Pancreas (tissue), 10 donors: ENCODE measurements at regions not wholly inside any gene's neighbourhood (a gene's known extent, or its start where the extent isn't known, plus 50 kb on each side); places are given as distances from the start of the nearest gene placed in this dataset.

Source experiments
- ATAC-seq, 4 donors: fragments of 200-7000 bp; cut with Tn5 transposase; one replicate each; pipeline versions ENCODE4 v1.8.0 to v1.9.1; 2020; ENCODE audit warnings: mild to moderate bottlenecking in 4 of 4, moderate library complexity in 4 of 4
- DNase-seq, 6 donors: peaks; one replicate each; pipeline ENCODE4 v3.0.0-alpha.2; 2020
- FAIRE-seq: peaks from 2 replicates; lab custom pipeline; 2012; peaks lifted over from hg19 to GRCh38; lab: Jason Lieb, UNC
- H3K27ac ChIP-seq, 4 donors: fragments of 200-600 bp; sonication (generic); 1 replicate in 3 of 4; 2 replicates in 1 of 4; pipeline versions ENCODE4 v1.5.0 to v1.8.0; 2020
- H3K27me3 ChIP-seq, 4 donors: fragments of 200-600 bp; one replicate each; pipeline ENCODE4 v1.8.0; 2021
- H3K36me3 ChIP-seq, 3 donors: fragments of 200-600 bp; sonication (generic) in 1 of 3; one replicate each; pipeline versions ENCODE4 v1.5.0 to v1.8.0; 2020 to 2021
- H3K4me1 ChIP-seq, 3 donors: fragments of 200-600 bp; one replicate each; pipeline ENCODE4 v1.8.0; 2021
- H3K4me3 ChIP-seq, 4 donors: fragments of 200-600 bp; sonication (generic) in 2 of 4; one replicate each; pipeline versions ENCODE4 v1.5.0 to v1.8.0; 2020 to 2021
- H3K9me3 ChIP-seq, 4 donors: fragments of 200-600 bp; one replicate each; pipeline ENCODE4 v1.8.0; 2021
- WGBS, 2 donors: extraction: QIAGEN DNeasy Blood & Tissue Kit; methylation state at CpG; one replicate each; pipeline ENCODE4 v1.1.7; 2013; 5-methylcytosine and 5-hydroxymethylcytosine counted together
- intact Hi-C, 3 donors: fragments of 100-400 bp; cut with DNase I; formaldehyde crosslinking; loops; one replicate each; pipeline versions ENCODE4 v1.11.1 to v1.14.2; 2022
- TF ChIP-seq, protein P1 (sequence below), 4 donors: fragments of 200-600 bp; sonication (generic) in 3 of 4; IDR thresholded peaks; one replicate each; pipeline versions ENCODE4 v1.5.0 to v1.8.0; 2021; ENCODE audit warnings: antibody characterized with exemption in 4 of 4
- donor health status: healthy with polysubstance abuse.
- donor health status: DM: no; HTN: no; CAD: no; lungs with moderate emphysema.
- donor health status: DM: no; HTN: no; CAD: no.
- donor health status: control.
- donor health status: control.
- donor health status: Bipolar disorder and iron deficiency.
- donor health status: DM: yes; HTN: yes; CAD: no.
- donor health status: DM: no; HTN: no; CAD: no.
- donor health status: DM: no; HTN: no; CAD: no.
- donor health status: DM: yes; HTN: yes; CAD: no.

- intact Hi-C loops = no loop called here
- TF ChIP-seq, protein P1, sequence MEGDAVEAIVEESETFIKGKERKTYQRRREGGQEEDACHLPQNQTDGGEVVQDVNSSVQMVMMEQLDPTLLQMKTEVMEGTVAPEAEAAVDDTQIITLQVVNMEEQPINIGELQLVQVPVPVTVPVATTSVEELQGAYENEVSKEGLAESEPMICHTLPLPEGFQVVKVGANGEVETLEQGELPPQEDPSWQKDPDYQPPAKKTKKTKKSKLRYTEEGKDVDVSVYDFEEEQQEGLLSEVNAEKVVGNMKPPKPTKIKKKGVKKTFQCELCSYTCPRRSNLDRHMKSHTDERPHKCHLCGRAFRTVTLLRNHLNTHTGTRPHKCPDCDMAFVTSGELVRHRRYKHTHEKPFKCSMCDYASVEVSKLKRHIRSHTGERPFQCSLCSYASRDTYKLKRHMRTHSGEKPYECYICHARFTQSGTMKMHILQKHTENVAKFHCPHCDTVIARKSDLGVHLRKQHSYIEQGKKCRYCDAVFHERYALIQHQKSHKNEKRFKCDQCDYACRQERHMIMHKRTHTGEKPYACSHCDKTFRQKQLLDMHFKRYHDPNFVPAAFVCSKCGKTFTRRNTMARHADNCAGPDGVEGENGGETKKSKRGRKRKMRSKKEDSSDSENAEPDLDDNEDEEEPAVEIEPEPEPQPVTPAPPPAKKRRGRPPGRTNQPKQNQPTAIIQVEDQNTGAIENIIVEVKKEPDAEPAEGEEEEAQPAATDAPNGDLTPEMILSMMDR (IDR thresholded peaks at IDR 0.05) = no peak
- no peak for ATAC-seq
- no peak overlapping the region for H3K4me3 ChIP-seq
- no peak for DNase-seq
- H3K9me3 ChIP-seq = no peaks in the 10 kb centered on the region
- H3K36me3 ChIP-seq = no peaks in the 10 kb centered on the region
- 58 to 63% methylated on average over 18 of the region's 18 CpGs for WGBS, 2 donors
- no peak for FAIRE-seq
- no peaks in the 10 kb centered on the region for H3K27me3 ChIP-seq
- no peak overlapping the region for H3K27ac ChIP-seq
- H3K4me1 ChIP-seq = no peaks in the 10 kb centered on the region
Measured at GRCh38 chr22:27504360-27505253, 296.9 kb downstream of the MN1 start.

DNA sequence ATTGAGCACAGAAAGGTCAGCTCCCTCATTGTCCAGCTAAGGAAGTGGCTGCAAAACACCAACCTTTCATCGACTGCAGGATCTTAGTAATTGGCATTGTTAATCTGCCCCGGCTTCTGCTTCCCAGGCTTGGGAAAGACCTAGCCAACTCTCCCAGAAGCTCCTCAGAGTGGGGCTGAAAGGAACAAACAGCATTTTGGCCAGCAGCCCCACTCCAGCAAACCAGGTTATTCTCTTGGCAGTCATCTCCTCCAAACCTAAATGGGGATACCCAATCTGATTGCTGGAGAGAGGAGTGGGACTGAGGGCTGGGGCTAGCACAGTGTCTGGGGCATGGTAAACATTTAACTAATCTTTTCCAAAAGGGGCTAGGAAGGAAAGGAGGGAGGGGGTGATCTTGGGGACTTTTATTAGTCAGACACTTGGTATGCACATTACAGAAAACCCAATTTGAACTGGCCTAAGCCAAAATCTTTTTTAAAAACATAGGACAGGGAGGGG is 294.4 kb downstream of the MN1 start:
- H3K27ac ChIP-seq = no peak overlapping the region
- H3K27me3 ChIP-seq = no peaks in the 10 kb centered on the region
- TF ChIP-seq, protein P1 (IDR thresholded peaks at IDR 0.05) = no peak
- H3K4me3 ChIP-seq = no peak overlapping the region
- no peaks in the 10 kb centered on the region for H3K36me3 ChIP-seq
- WGBS, 2 donors = 18 to 41% methylated on average over 2 of the region's 2 CpGs
- no peak for ATAC-seq
- H3K4me1 ChIP-seq = peaks cover 0 to 7% (median 3%) of the 10 kb centered on the region in 3 donors
- no peaks in the 10 kb centered on the region for H3K9me3 ChIP-seq
- no peak for DNase-seq
- intact Hi-C loops = no loop called here
- FAIRE-seq = no peak

- intact Hi-C loops = no loop called here
- no peak overlapping the region for H3K4me3 ChIP-seq
- no peak for DNase-seq
- H3K9me3 ChIP-seq = no peaks in the 10 kb centered on the region
- ATAC-seq = no peak
- H3K27me3 ChIP-seq = no peaks in the 10 kb centered on the region
- H3K36me3 ChIP-seq = no peaks in the 10 kb centered on the region
- FAIRE-seq = no peak
- TF ChIP-seq, protein P1 (IDR thresholded peaks at IDR 0.05) = no peak
- H3K4me1 ChIP-seq = peaks cover 0 to 10% (median 10%) of the 10 kb centered on the region in 3 donors
- no peak overlapping the region for H3K27ac ChIP-seq
- WGBS, 2 donors = 86 to 93% methylated on average over 4 of the region's 4 CpGs
Measured at GRCh38 chr22:27507935-27508526, 293.5 kb downstream of the MN1 start.

GRCh38 chr22:27509132-27509920 is 292.2 kb downstream of the MN1 start:
- Histone ChIP-seq H3K4me1 (peaks cover 0 to 11% (median 10%) of the 10 kb centered on the region in 3 donors), H3K27me3 (no peaks in the 10 kb centered on the region), H3K36me3 (no peaks in the 10 kb centered on the region), H3K9me3 (no peaks in the 10 kb centered on the region), H3K27ac (no peak overlapping the region), H3K4me3 (no peak overlapping the region)
- TF ChIP-seq, protein P1 (IDR thresholded peaks at IDR 0.05) = no peak
- no peak for DNase-seq
- FAIRE-seq = no peak
- ATAC-seq = no peak
- intact Hi-C loops = no loop called here
- WGBS, 2 donors = 86 to 95% methylated on average over 3 of the region's 3 CpGs
